ENCODE measurements at regions not wholly inside any gene's neighbourhood (a gene's known extent, or its start where the extent isn't known, plus 50 kb on each side); places are given as distances from the start of the nearest gene placed in this dataset.
"Not testable (repeated sequence)": the region's sequence is repeated elsewhere in the genome, so short reads cannot be mapped to it uniquely, and the experiment has no call there.

- intact Hi-C loops (cut with DNase I): no loop called here
- H3K27me3 ChIP-seq: no peaks in the 10 kb centered on the region
- no peak overlapping the region for H3K4me3 ChIP-seq
- TF ChIP-seq, protein P1, sequence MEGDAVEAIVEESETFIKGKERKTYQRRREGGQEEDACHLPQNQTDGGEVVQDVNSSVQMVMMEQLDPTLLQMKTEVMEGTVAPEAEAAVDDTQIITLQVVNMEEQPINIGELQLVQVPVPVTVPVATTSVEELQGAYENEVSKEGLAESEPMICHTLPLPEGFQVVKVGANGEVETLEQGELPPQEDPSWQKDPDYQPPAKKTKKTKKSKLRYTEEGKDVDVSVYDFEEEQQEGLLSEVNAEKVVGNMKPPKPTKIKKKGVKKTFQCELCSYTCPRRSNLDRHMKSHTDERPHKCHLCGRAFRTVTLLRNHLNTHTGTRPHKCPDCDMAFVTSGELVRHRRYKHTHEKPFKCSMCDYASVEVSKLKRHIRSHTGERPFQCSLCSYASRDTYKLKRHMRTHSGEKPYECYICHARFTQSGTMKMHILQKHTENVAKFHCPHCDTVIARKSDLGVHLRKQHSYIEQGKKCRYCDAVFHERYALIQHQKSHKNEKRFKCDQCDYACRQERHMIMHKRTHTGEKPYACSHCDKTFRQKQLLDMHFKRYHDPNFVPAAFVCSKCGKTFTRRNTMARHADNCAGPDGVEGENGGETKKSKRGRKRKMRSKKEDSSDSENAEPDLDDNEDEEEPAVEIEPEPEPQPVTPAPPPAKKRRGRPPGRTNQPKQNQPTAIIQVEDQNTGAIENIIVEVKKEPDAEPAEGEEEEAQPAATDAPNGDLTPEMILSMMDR (IDR thresholded peaks at IDR 0.05): no peak
- TF ChIP-seq POLR2A (IDR thresholded peaks at IDR 0.05): no peak
- TF ChIP-seq POLR2AphosphoS5 (IDR thresholded peaks at IDR 0.05; ENCODE audit: insufficient read depth in 1 of 2, low read depth in 1 of 2): no peak
- no peak overlapping the region for H3K27ac ChIP-seq
- H3K36me3 ChIP-seq: no peaks in the 10 kb centered on the region
- H3K9me3 ChIP-seq: no peaks in the 10 kb centered on the region
- DNase-seq (ENCODE audit: extremely low spot score in 2 of 2): no peak
- H3K4me1 ChIP-seq: no peaks in the 10 kb centered on the region
Measured at GRCh38 chrX:14351611-14352303, 177.6 kb upstream of the GLRA2 start.

GRCh38 chrX:14347523-14347922 lies 181.8 kb upstream of the GLRA2 start:
- intact Hi-C loops (cut with DNase I): no loop called here
- no peak overlapping the region for H3K4me3 ChIP-seq
- H3K4me1 ChIP-seq: no peaks in the 10 kb centered on the region
- no peak for TF ChIP-seq POLR2AphosphoS5 (IDR thresholded peaks at IDR 0.05; ENCODE audit: insufficient read depth in 1 of 2, low read depth in 1 of 2)
- no peak for TF ChIP-seq POLR2A (IDR thresholded peaks at IDR 0.05)
- TF ChIP-seq, protein P1 (IDR thresholded peaks at IDR 0.05): no peak
- H3K9me3 ChIP-seq: no peaks in the 10 kb centered on the region
- DNase-seq (ENCODE audit: extremely low spot score in 2 of 2): no peak
- H3K27me3 ChIP-seq: no peaks in the 10 kb centered on the region
- no peaks in the 10 kb centered on the region for H3K36me3 ChIP-seq
- no peak overlapping the region for H3K27ac ChIP-seq

DNA sequence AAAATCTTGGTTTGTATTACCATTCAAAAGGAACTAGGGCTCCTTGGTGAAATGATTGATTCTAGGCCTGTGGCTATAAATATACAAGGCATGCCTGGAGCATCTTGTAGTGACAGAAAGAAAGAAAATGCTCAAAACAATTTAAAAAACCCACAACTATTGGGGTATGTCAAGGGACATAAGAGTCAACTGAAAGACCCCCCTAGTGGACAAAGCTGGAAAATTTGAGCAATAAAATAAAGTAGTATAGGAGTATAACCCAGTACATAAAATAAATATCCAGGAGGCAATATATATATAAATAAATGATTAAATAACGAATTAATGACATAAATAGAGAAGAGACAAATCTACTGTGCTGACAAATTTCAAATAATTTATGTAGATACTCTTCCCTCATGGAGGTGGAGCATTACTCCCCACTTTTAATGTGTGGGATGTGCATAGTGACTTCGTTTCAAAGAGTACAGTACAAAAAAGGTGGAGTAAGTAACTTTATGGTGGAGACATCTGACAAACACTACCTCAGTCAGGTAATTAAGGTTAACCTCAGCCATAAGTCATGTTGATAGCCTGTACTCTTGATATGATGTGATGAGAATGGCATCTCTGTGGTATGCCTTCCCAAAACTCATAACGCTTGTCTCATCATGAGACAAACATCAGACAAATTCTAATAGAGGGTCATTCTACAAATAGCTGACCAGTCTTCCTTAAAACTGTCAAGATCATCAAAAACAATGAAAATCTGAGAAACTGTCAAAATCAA lies 185.0 kb upstream of the GLRA2 start:
- Histone ChIP-seq H3K4me3 (no peak overlapping the region), H3K36me3 (no peaks in the 10 kb centered on the region), H3K9me3 (no peaks in the 10 kb centered on the region), H3K4me1 (no peaks in the 10 kb centered on the region), H3K27me3 (no peaks in the 10 kb centered on the region), H3K27ac (no peak overlapping the region)
- DNase-seq (ENCODE audit: extremely low spot score in 2 of 2): no peak
- TF ChIP-seq POLR2AphosphoS5 (IDR thresholded peaks at IDR 0.05; ENCODE audit: insufficient read depth in 1 of 2, low read depth in 1 of 2): no peak
- TF ChIP-seq, protein P1 (IDR thresholded peaks at IDR 0.05): no peak
- no peak for TF ChIP-seq POLR2A (IDR thresholded peaks at IDR 0.05)
- intact Hi-C loops (cut with DNase I): no loop called here

DNA sequence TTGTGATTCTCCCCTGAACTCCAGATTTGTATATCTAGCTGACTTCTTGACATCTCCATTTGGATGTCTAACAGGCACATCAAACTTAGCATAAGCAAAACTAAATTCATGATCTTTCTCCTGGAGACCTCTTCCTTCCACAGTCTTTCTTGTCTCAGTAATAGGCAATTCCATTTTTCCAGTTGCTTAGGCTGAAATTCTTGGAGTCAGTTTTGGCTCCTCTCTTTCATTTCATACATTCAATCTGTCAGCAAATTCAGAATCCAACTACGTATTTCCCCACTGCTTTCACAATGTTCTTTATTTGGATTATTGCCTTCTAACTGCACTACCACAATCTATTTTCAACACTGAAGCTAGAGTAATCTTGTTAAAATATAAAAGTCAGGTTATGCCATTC lies 219.9 kb upstream of the GLRA2 start:
- Histone ChIP-seq H3K27ac (no peak overlapping the region), H3K36me3 (no peaks in the 10 kb centered on the region), H3K4me3 (no peak overlapping the region), H3K27me3 (no peaks in the 10 kb centered on the region), H3K4me1 (no peaks in the 10 kb centered on the region), H3K9me3 (no peaks in the 10 kb centered on the region)
- DNase-seq (ENCODE audit: extremely low spot score in 2 of 2): no peak
- intact Hi-C loops (cut with DNase I): no loop called here
- TF ChIP-seq, protein P1 (IDR thresholded peaks at IDR 0.05): no peak
- TF ChIP-seq POLR2AphosphoS5 (IDR thresholded peaks at IDR 0.05; ENCODE audit: insufficient read depth in 1 of 2, low read depth in 1 of 2): no peak
- no peak for TF ChIP-seq POLR2A (IDR thresholded peaks at IDR 0.05)

DNA sequence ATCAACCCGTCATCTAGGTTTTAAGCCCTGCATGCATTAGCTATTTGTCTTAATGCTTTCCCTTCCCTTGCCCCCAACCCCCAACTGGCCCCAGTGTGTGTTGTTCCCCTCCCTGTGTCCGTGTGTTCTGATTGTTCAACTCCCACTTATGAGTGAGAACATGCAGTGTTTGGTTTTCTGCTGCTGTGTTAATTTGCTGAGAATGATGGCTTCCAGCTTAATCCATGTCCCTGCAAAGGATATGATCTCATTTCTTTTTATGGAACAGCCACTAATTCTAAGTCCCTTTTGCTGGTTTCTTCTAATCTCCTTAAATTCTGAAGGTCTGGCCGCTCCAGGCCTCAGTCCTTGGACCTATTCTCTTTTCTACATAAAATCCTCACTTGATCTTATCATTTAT lies 220.4 kb upstream of the GLRA2 start:
- DNase-seq (ENCODE audit: extremely low spot score in 2 of 2); H3K36me3 ChIP-seq; H3K4me3 ChIP-seq; H3K27me3 ChIP-seq; H3K4me1 ChIP-seq; H3K27ac ChIP-seq; H3K9me3 ChIP-seq; intact Hi-C loops (cut with DNase I): not testable (repeated sequence)

Data from vagina (tissue), 2 donors.